Testis (tissue), 2 donors: ENCODE measurements at regions not wholly inside any gene's neighbourhood (a gene's known extent, or its start where the extent isn't known, plus 50 kb on each side); places are given as distances from the start of the nearest gene placed in this dataset.

ENCODE experiments used
- DNase-seq: peaks from one replicate; pipeline ENCODE4 v3.0.0-alpha.2; 2019
- H3K27ac ChIP-seq, 2 donors: fragments of 200-600 bp; sonication (generic); one replicate each; pipeline ENCODE4 v1.5.1; 2019
- H3K27me3 ChIP-seq: fragments of 200-600 bp; sonication (generic); one replicate; pipeline ENCODE4 v1.5.1; 2019
- H3K36me3 ChIP-seq: fragments of 200-600 bp; sonication (generic); one replicate; pipeline ENCODE4 v1.5.1; 2017; ENCODE audit warnings: low read depth; ENCODE audit errors: missing control alignments
- H3K4me1 ChIP-seq: fragments of 200-600 bp; sonication (generic); one replicate; pipeline ENCODE4 v1.5.1; 2019
- H3K4me3 ChIP-seq, 2 donors: fragments of 200-600 bp; sonication (generic); one replicate each; pipeline ENCODE4 v1.5.1; 2017 to 2019
- H3K9me3 ChIP-seq: fragments of 200-600 bp; sonication (generic); one replicate; pipeline ENCODE4 v1.5.1; 2017
- CTCF ChIP-seq, 3 experiments: fragments of 450-650 bp in 2 of 3; fragments of 200-600 bp in 1 of 3; sonication (generic) in 1 of 3; IDR thresholded peaks; one replicate each; pipeline ENCODE4 v1.5.1; 2016 to 2019; ENCODE audit warnings: antibody characterized with exemption in 3 of 3, mild to moderate bottlenecking in 2 of 3, moderate library complexity in 1 of 3
- POLR2A ChIP-seq: fragments of 450-650 bp; IDR thresholded peaks from one replicate; pipeline ENCODE4 v1.6.1; 2017; ENCODE audit warnings: antibody characterized with exemption, mild to moderate bottlenecking, moderate library complexity
- WGBS, 2 donors: methylation state at CpG; one replicate each; pipeline ENCODE4 v1.1.5; 2018; 5-methylcytosine and 5-hydroxymethylcytosine counted together
- intact Hi-C: fragments of 100-400 bp; cut with DNase I; formaldehyde crosslinking; loops from one replicate; pipeline ENCODE4 v1.15.1; 2023; ENCODE audit warnings: low total_unique reads

GRCh38 chr16:79401782-79402181 lies 198.8 kb downstream of the MAF start:
- Histone ChIP-seq H3K9me3 (no peaks in the 10 kb centered on the region), H3K36me3 (no peaks in the 10 kb centered on the region), H3K27me3 (no peaks in the 10 kb centered on the region), H3K4me3 (no peak overlapping the region), H3K4me1 (no peaks in the 10 kb centered on the region), H3K27ac (no peak overlapping the region)
- DNase-seq: no peak
- TF ChIP-seq POLR2A (no peak), CTCF (IDR thresholded peaks at IDR 0.05) (no peak)
- WGBS, 2 donors: 95 to 100% methylated on average over 1 of the region's 1 CpG
- intact Hi-C loops: no loop called here

GRCh38 chr16:79401157-79401556 lies 199.4 kb downstream of the MAF start:
- 93 to 96% methylated on average over 4 of the region's 4 CpGs for WGBS, 2 donors
- no peaks in the 10 kb centered on the region for H3K9me3 ChIP-seq

GRCh38 chr16:79400462-79401149 lies 199.9 kb downstream of the MAF start:
- intact Hi-C loops: no loop called here
- TF ChIP-seq POLR2A: no peak
- TF ChIP-seq CTCF (IDR thresholded peaks at IDR 0.05): no peak
- DNase-seq: no peak
- Histone ChIP-seq H3K4me1 (no peaks in the 10 kb centered on the region), H3K36me3 (no peaks in the 10 kb centered on the region), H3K4me3 (no peak overlapping the region), H3K9me3 (no peaks in the 10 kb centered on the region), H3K27ac (no peak overlapping the region), H3K27me3 (no peaks in the 10 kb centered on the region)
- WGBS, 2 donors: 84 to 88% methylated on average over 13 of the region's 13 CpGs

More at GRCh38 chr16:79401157-79401556, 199.4 kb downstream of the MAF start:
- no peaks in the 10 kb centered on the region for H3K27me3 ChIP-seq
- no peaks in the 10 kb centered on the region for H3K36me3 ChIP-seq
- H3K4me1 ChIP-seq: no peaks in the 10 kb centered on the region
- DNase-seq: no peak
- H3K4me3 ChIP-seq: no peak overlapping the region
- TF ChIP-seq CTCF (IDR thresholded peaks at IDR 0.05) (no peak), POLR2A (no peak)
- intact Hi-C loops: no loop called here
- no peak overlapping the region for H3K27ac ChIP-seq

- Histone ChIP-seq H3K9me3 (no peaks in the 10 kb centered on the region), H3K4me3 (no peak overlapping the region), H3K27ac (no peak overlapping the region), H3K4me1 (no peaks in the 10 kb centered on the region), H3K36me3 (no peaks in the 10 kb centered on the region), H3K27me3 (no peaks in the 10 kb centered on the region)
- 90 to 91% methylated on average over 5 of the region's 5 CpGs for WGBS, 2 donors
- intact Hi-C loops: no loop called here
- DNase-seq: no peak
- TF ChIP-seq POLR2A (no peak), CTCF (IDR thresholded peaks at IDR 0.05) (no peak)
These were observed 204.9 kb downstream of the MAF start for GRCh38 chr16:79395591-79395990.

GRCh38 chr16:79394206-79394605 lies 206.3 kb downstream of the MAF start:
- no peaks in the 10 kb centered on the region for H3K9me3 ChIP-seq
- intact Hi-C loops: no loop called here
- H3K4me1 ChIP-seq: no peaks in the 10 kb centered on the region
- 75 to 84% methylated on average over 3 of the region's 3 CpGs for WGBS, 2 donors
- H3K27ac ChIP-seq: no peak overlapping the region
- no peak for TF ChIP-seq CTCF (IDR thresholded peaks at IDR 0.05)
- TF ChIP-seq POLR2A: no peak
- no peak for DNase-seq
- no peaks in the 10 kb centered on the region for H3K27me3 ChIP-seq
- no peaks in the 10 kb centered on the region for H3K36me3 ChIP-seq
- no peak overlapping the region for H3K4me3 ChIP-seq
